ENCODE measurements at regions not wholly inside any gene's neighbourhood (a gene's known extent, or its start where the extent isn't known, plus 50 kb on each side); places are given as distances from the start of the nearest gene placed in this dataset.

DNA sequence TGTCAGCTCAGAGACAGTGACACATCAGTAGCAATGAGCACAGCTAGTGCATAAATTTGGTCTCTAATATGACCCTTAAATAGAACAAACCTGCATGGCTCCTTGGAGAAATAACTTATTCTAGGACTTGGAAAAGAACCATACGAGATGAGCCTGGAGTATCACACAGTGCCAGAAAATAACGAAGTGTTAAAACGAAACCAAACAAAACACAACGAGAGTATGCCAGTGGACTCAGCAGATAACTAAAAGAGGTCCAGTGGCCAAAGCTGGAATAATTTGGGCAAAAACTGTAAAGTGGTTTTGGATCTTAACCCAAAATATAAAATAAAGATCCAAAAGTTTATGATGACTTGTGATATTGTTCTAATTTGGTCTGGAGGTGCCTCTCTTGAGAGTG, 1599.0 kb upstream of the LRRTM1 start:
- no peaks in the 10 kb centered on the region for H3K27me3 Mint-ChIP-seq (ENCODE audit: low read depth)
- H3K9me3 Mint-ChIP-seq (ENCODE audit: low read depth) = peaks cover 2% of the 10 kb centered on the region
- no peak for DNase-seq (ENCODE audit: low spot score)
- H3K36me3 Mint-ChIP-seq (ENCODE audit: low read depth) = no peaks in the 10 kb centered on the region
- H3K27ac Mint-ChIP-seq (ENCODE audit: unreplicated experiment) = no peak overlapping the region
- no peaks in the 10 kb centered on the region for H3K4me1 Mint-ChIP-seq (ENCODE audit: low read depth)
- TF ChIP-seq, protein P1, sequence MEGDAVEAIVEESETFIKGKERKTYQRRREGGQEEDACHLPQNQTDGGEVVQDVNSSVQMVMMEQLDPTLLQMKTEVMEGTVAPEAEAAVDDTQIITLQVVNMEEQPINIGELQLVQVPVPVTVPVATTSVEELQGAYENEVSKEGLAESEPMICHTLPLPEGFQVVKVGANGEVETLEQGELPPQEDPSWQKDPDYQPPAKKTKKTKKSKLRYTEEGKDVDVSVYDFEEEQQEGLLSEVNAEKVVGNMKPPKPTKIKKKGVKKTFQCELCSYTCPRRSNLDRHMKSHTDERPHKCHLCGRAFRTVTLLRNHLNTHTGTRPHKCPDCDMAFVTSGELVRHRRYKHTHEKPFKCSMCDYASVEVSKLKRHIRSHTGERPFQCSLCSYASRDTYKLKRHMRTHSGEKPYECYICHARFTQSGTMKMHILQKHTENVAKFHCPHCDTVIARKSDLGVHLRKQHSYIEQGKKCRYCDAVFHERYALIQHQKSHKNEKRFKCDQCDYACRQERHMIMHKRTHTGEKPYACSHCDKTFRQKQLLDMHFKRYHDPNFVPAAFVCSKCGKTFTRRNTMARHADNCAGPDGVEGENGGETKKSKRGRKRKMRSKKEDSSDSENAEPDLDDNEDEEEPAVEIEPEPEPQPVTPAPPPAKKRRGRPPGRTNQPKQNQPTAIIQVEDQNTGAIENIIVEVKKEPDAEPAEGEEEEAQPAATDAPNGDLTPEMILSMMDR (IDR thresholded peaks at IDR 0.05) = no peak
- no peak overlapping the region for H3K4me3 Mint-ChIP-seq (ENCODE audit: unreplicated experiment)

- H3K4me1 Mint-ChIP-seq (ENCODE audit: low read depth) = no peaks in the 10 kb centered on the region
- no peak for DNase-seq (ENCODE audit: low spot score)
- no peak overlapping the region for H3K27ac Mint-ChIP-seq (ENCODE audit: unreplicated experiment)
- no peaks in the 10 kb centered on the region for H3K27me3 Mint-ChIP-seq (ENCODE audit: low read depth)
- no peak overlapping the region for H3K4me3 Mint-ChIP-seq (ENCODE audit: unreplicated experiment)
- TF ChIP-seq, protein P1 (IDR thresholded peaks at IDR 0.05) = peak; percentile 23
- no peaks in the 10 kb centered on the region for H3K36me3 Mint-ChIP-seq (ENCODE audit: low read depth)
- peaks cover 2% of the 10 kb centered on the region for H3K9me3 Mint-ChIP-seq (ENCODE audit: low read depth)
These were observed 1596.5 kb upstream of the LRRTM1 start for GRCh38 chr2:81901017-81901416.

DNA sequence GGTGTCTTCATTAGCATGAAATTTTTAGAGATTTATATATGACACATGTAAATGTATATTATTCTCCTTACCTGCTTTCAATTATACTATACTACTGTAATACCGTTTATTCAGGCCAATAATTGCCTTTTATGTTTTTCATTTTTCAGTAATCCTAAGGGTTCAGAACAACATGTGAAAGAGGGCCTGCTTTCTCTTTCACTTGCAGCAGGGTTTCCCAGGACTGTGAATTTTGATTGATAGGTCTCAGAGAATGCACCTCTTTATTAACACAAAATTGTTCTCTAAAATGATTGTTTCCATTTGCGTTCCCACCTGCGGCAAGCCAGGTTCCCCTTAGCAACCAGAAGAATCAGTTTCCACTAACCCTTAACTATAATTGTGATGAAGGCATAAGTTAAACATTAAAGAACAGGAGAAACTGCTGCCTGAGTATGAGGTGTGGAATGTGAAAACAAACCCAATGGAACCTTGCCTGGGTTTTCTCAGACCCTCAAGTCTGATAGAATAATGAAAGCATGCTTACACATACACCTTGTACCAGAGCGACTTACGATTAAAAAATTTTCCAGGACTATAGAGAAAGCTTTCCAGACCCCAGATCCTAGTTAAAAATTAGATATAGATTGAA, 1591.2 kb upstream of the LRRTM1 start:
- Mint-ChIP-seq H3K4me3 (ENCODE audit: unreplicated experiment) (no peak overlapping the region), H3K27me3 (ENCODE audit: low read depth) (no peaks in the 10 kb centered on the region), H3K27ac (ENCODE audit: unreplicated experiment) (no peak overlapping the region), H3K4me1 (ENCODE audit: low read depth) (no peaks in the 10 kb centered on the region), H3K36me3 (ENCODE audit: low read depth) (no peaks in the 10 kb centered on the region), H3K9me3 (ENCODE audit: low read depth) (peaks cover under 1% of the 10 kb centered on the region)
- TF ChIP-seq, protein P1 (IDR thresholded peaks at IDR 0.05) = no peak
- no peak for DNase-seq (ENCODE audit: low spot score)

- H3K27ac Mint-ChIP-seq (ENCODE audit: unreplicated experiment) = no peak overlapping the region
- H3K4me1 Mint-ChIP-seq (ENCODE audit: low read depth) = no peaks in the 10 kb centered on the region
- H3K36me3 Mint-ChIP-seq (ENCODE audit: low read depth) = no peaks in the 10 kb centered on the region
- no peak for DNase-seq (ENCODE audit: low spot score)
- TF ChIP-seq, protein P1 (IDR thresholded peaks at IDR 0.05) = no peak
- H3K27me3 Mint-ChIP-seq (ENCODE audit: low read depth) = no peaks in the 10 kb centered on the region
- no peaks in the 10 kb centered on the region for H3K9me3 Mint-ChIP-seq (ENCODE audit: low read depth)
- no peak overlapping the region for H3K4me3 Mint-ChIP-seq (ENCODE audit: unreplicated experiment)
These were observed 1590.0 kb upstream of the LRRTM1 start for GRCh38 chr2:81894451-81894990.

DNA sequence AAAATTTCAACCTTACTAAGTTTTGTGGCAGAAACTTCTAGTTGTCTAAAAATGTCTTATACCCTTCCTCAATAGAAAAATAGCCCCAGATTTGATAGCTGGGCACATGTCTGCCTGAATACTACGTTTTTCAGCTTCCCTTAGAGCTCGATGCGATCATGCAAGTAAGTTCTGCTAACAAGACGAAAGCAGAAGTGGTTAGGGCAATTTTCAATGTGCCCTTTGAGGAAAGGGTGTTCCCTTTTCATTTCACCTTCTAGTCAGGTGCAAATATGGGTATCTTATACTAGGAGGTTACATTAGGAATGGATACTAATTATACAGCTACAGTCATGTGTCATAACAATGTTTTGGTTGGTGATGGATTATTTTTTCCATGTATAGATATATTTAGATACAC, 1572.1 kb upstream of the LRRTM1 start:
- H3K36me3 Mint-ChIP-seq (ENCODE audit: low read depth) = no peaks in the 10 kb centered on the region
- H3K4me1 Mint-ChIP-seq (ENCODE audit: low read depth) = no peaks in the 10 kb centered on the region
- TF ChIP-seq, protein P1 (IDR thresholded peaks at IDR 0.05) = no peak
- no peaks in the 10 kb centered on the region for H3K27me3 Mint-ChIP-seq (ENCODE audit: low read depth)
- H3K27ac Mint-ChIP-seq (ENCODE audit: unreplicated experiment) = no peak overlapping the region
- no peaks in the 10 kb centered on the region for H3K9me3 Mint-ChIP-seq (ENCODE audit: low read depth)
- H3K4me3 Mint-ChIP-seq (ENCODE audit: unreplicated experiment) = no peak overlapping the region
- DNase-seq (ENCODE audit: low spot score) = no peak

Data from chondrocyte (in vitro differentiated cells).